IMR-90 (cell line): ENCODE measurements at regions not wholly inside any gene's neighbourhood (a gene's known extent, or its start where the extent isn't known, plus 50 kb on each side); places are given as distances from the start of the nearest gene placed in this dataset.

Experiments used
- ATAC-seq: fragments of 200-7000 bp; cut with Tn5 transposase; 2 replicates; pipeline ENCODE4 v1.9.1; 2020; ENCODE audit warnings: low read depth, mild to moderate bottlenecking, moderate library complexity
- BruUV-seq: library from RNA; stranded (reverse); fragments of 400-500 nt; replicated peaks from 2 replicates; lab custom pipeline; 2021; lab: Mats Ljungman, UMichigan
- CTCF ChIA-PET: fragments of 300-600 bp; formaldehyde crosslinking; extraction: SDS; loops from one replicate; lab custom pipeline; 2021; ENCODE audit warnings: antibody characterized with exemption; lab: Yijun Ruan, JAX
- POLR2A ChIA-PET: fragments of 300-600 bp; sonication (Branson Sonifier 250); formaldehyde crosslinking; loops from one replicate; lab custom pipeline; 2022; ENCODE audit warnings: antibody characterized with exemption; ENCODE audit not compliant: unreplicated experiment; lab: Charles Lee
- DNase-seq: peaks from one replicate; pipeline ENCODE4 v3.0.0; 2013
- H2AFZ ChIP-seq: replicated peaks from 2 replicates; pipeline ENCODE3; 2013; ENCODE audit warnings: low read length, mild to moderate bottlenecking; ENCODE audit not compliant: poor library complexity
- H2AK5ac ChIP-seq: 2 replicates; pipeline ENCODE4 v1.6.1; 2013; ENCODE audit warnings: low read depth, low read length, inconsistent platforms
- H2AK9ac ChIP-seq: replicated peaks from 2 replicates; pipeline ENCODE3; 2013; ENCODE audit warnings: mild to moderate bottlenecking, low read depth, low read length, moderate library complexity; ENCODE audit not compliant: poor library complexity
- H2BK120ac ChIP-seq: 2 replicates; pipeline ENCODE4 v1.6.1; 2013; ENCODE audit warnings: low read depth, low read length, inconsistent platforms
- H2BK15ac ChIP-seq: 3 replicates; pipeline ENCODE4 v1.6.1; 2013; ENCODE audit warnings: low read depth, low read length, inconsistent platforms
- H2BK20ac ChIP-seq: 2 replicates; pipeline ENCODE4 v1.6.1; 2013; ENCODE audit warnings: low read depth, mild to moderate bottlenecking, inconsistent platforms, low read length, moderate library complexity
- H2BK5ac ChIP-seq: 2 replicates; pipeline ENCODE4 v1.6.1; 2013; ENCODE audit warnings: mild to moderate bottlenecking, low read depth, low read length, inconsistent platforms; ENCODE audit not compliant: poor library complexity, severe bottlenecking
- H3K14ac ChIP-seq: replicated peaks from 2 replicates; pipeline ENCODE4 v1.6.1; 2013; ENCODE audit warnings: low read depth, low read length, inconsistent platforms
- H3K18ac ChIP-seq: 2 replicates; pipeline ENCODE4 v1.6.1; 2013; ENCODE audit warnings: low read depth, low read length, control low read depth
- H3K23ac ChIP-seq: 2 replicates; pipeline ENCODE4 v1.6.1; 2013; ENCODE audit warnings: low read depth, low read length, inconsistent platforms
- H3K27ac ChIP-seq: 2 replicates; pipeline ENCODE4 v1.5.1; 2013; ENCODE audit warnings: mild to moderate bottlenecking, control low read depth, low read length; ENCODE audit not compliant: insufficient read depth
- H3K27me3 ChIP-seq: 2 replicates; pipeline ENCODE4 v1.6.1; 2013; ENCODE audit warnings: low read length; ENCODE audit not compliant: control insufficient read depth, insufficient read depth
- H3K36me3 ChIP-seq: 2 replicates; pipeline ENCODE4 v1.6.1; 2013; ENCODE audit warnings: low read length, mixed read lengths; ENCODE audit not compliant: control insufficient read depth, insufficient read depth
- H3K4ac ChIP-seq: 2 replicates; pipeline ENCODE4 v1.6.1; 2013; ENCODE audit warnings: low read depth, low read length, inconsistent platforms
- H3K4me1 ChIP-seq: 2 replicates; pipeline ENCODE4 v1.6.1; 2013; ENCODE audit warnings: low read length, mixed read lengths; ENCODE audit not compliant: control insufficient read depth, insufficient read depth
- H3K4me2 ChIP-seq: 2 replicates; pipeline ENCODE4 v1.6.1; 2013; ENCODE audit warnings: low read depth, mild to moderate bottlenecking, control low read depth, low read length, moderate library complexity
- H3K4me3 ChIP-seq: 2 replicates; pipeline ENCODE4 v1.5.1; 2013; ENCODE audit warnings: low read depth, mild to moderate bottlenecking, control low read depth, low read length, moderate library complexity; ENCODE audit not compliant: insufficient read depth
- H3K56ac ChIP-seq: 2 replicates; pipeline ENCODE4 v1.6.1; 2013; ENCODE audit warnings: low read length, inconsistent platforms; ENCODE audit not compliant: insufficient read depth; ENCODE audit errors: extremely low read depth
- H3K79me1 ChIP-seq, 2 experiments: 2 replicates each; pipeline ENCODE4 v1.6.1; 2013; ENCODE audit warnings: low read length in 2 of 2, inconsistent platforms in 1 of 2, low read depth in 1 of 2
- H3K9ac ChIP-seq: 2 replicates; pipeline ENCODE4 v1.6.1; 2013; ENCODE audit warnings: low read depth, low read length, control low read depth
- H3K9me1 ChIP-seq: 2 replicates; pipeline ENCODE4 v1.6.1; 2013; ENCODE audit warnings: low read length, inconsistent platforms; ENCODE audit not compliant: insufficient read depth
- H3K9me3 ChIP-seq: 2 replicates; pipeline ENCODE4 v1.6.1; 2013; ENCODE audit warnings: low read length; ENCODE audit not compliant: control insufficient read depth, insufficient read depth
- H4K20me1 ChIP-seq: 2 replicates; pipeline ENCODE4 v1.6.1; 2013; ENCODE audit warnings: low read length, inconsistent platforms; ENCODE audit not compliant: insufficient read depth
- H4K5ac ChIP-seq: 2 replicates; pipeline ENCODE4 v1.6.1; 2013; ENCODE audit warnings: mild to moderate bottlenecking, low read depth, low read length, control low read depth
- H4K8ac ChIP-seq, 2 experiments: 2 replicates each; pipeline ENCODE4 v1.6.1; 2013; ENCODE audit warnings: low read depth in 2 of 2, low read length in 2 of 2, control low read depth in 1 of 2, inconsistent platforms in 1 of 2
- H4K91ac ChIP-seq: 2 replicates; pipeline ENCODE4 v1.6.1; 2013; ENCODE audit warnings: low read depth, low read length, inconsistent platforms; ENCODE audit not compliant: insufficient read depth
- ELK1 ChIP-seq: fragments of 150-350 bp; IDR thresholded peaks from 2 replicates; pipeline ENCODE4 v1.6.1; 2016; ENCODE audit warnings: low read depth, mild to moderate bottlenecking, low read length, moderate library complexity, borderline replicate concordance
- MAFK ChIP-seq: IDR thresholded peaks from 2 replicates; pipeline ENCODE4 v1.6.1; 2012; ENCODE audit warnings: low read depth, low read length, improper control_type of control experiment
- WGBS, 2 experiments: methylation state at CpG; one replicate each; pipeline versions ENCODE4 v1.1.5 to v1.1.7; 2013; ENCODE audit warnings: missing lambda C conversion rate in 2 of 2; ENCODE audit not compliant: insufficient read length in 1 of 2; ENCODE audit errors: extremely low coverage in 2 of 2; 5-methylcytosine and 5-hydroxymethylcytosine counted together
- dilution Hi-C: fragments of 300-500 bp; cut with HindIII; formaldehyde crosslinking; loops from one replicate; pipeline ENCODE4 v1.14.3; 2018; ENCODE audit warnings: low sequenced_read_pairs; ENCODE audit not compliant: unreplicated experiment
- in situ Hi-C: fragments of 300-500 bp; cut with MboI; formaldehyde crosslinking; loops from 3 replicates; pipeline ENCODE4 v1.14.3; 2019; ENCODE audit warnings: low sequenced_read_pairs, inconsistent platforms, mixed read lengths
- intact Hi-C: fragments of 100-400 bp; cut with micrococcal nuclease; formaldehyde crosslinking; loops from 2 replicates; pipeline ENCODE4 v1.10.0; 2022

GRCh38 chr4:104138116-104138515, 356.6 kb downstream of the CXXC4 start:
- no peaks in the 10 kb centered on the region for H3K36me3 ChIP-seq
- no peak overlapping the region for H2BK20ac ChIP-seq
- H2AK5ac ChIP-seq, result no peak overlapping the region
- no peak overlapping the region for H2BK15ac ChIP-seq
- H3K4me1 ChIP-seq, result no peaks in the 10 kb centered on the region
- ChIA-PET CTCF (interaction anchor here (0.6 kb wide), 1 partner anchor 870 kb away, joined by 3 read pairs; no protein-coding TSS in a partner anchor), POLR2A (no interaction called here)
- TF ChIP-seq ELK1, result no peak
- TF ChIP-seq MAFK, result peak; percentile 50
- no peak overlapping the region for H3K27ac ChIP-seq
- no peaks in the 10 kb centered on the region for H4K20me1 ChIP-seq
- no CpG with 5 or more reads among the region's 1 CpG for WGBS, 2 experiments
- no peaks in the 10 kb centered on the region for H3K9me1 ChIP-seq
- H3K79me1 ChIP-seq, result no peaks in the 10 kb centered on the region
- dilution Hi-C loops (no loop called here), in situ Hi-C loops (no loop called here), intact Hi-C loops (no loop called here)
- no peak for ATAC-seq
- H3K23ac ChIP-seq, result no peak overlapping the region
- no peak overlapping the region for H4K91ac ChIP-seq
- no peak overlapping the region for H3K4ac ChIP-seq
- no peak overlapping the region for H2BK120ac ChIP-seq
- BruUV-seq, result no TSS peak
- no peak overlapping the region for H3K4me3 ChIP-seq
- H4K8ac ChIP-seq, result no peak overlapping the region
- no peak for DNase-seq
- no peak overlapping the region for H3K4me2 ChIP-seq
- H3K56ac ChIP-seq, result no peak overlapping the region
- no peak overlapping the region for H3K18ac ChIP-seq
- no peak overlapping the region for H3K14ac ChIP-seq
- H2AK9ac ChIP-seq, result no peak overlapping the region
- H2AFZ ChIP-seq, result no peak overlapping the region
- no peak overlapping the region for H2BK5ac ChIP-seq
- no peak overlapping the region for H3K9ac ChIP-seq
- H3K9me3 ChIP-seq, result peaks cover 4% of the 10 kb centered on the region
- no peaks in the 10 kb centered on the region for H3K27me3 ChIP-seq
- H4K5ac ChIP-seq, result no peak overlapping the region
